Peyer's patch (tissue), 4 donors: ENCODE measurements at regions not wholly inside any gene's neighbourhood (a gene's known extent, or its start where the extent isn't known, plus 50 kb on each side); places are given as distances from the start of the nearest gene placed in this dataset.

Source experiments
- DNase-seq, 3 donors: peaks; one replicate each; pipeline ENCODE4 v3.0.0-alpha.2; 2017 to 2019
- H3K27ac ChIP-seq, 4 donors: fragments of 200-600 bp; sonication (generic); one replicate each; pipeline ENCODE4 v1.5.1; 2016 to 2019
- H3K27me3 ChIP-seq, 2 donors: fragments of 200-600 bp; sonication (generic); one replicate each; pipeline ENCODE4 v1.5.1; 2019
- H3K36me3 ChIP-seq, 3 donors: fragments of 200-600 bp; sonication (generic); one replicate each; pipeline ENCODE4 v1.5.1; 2016 to 2019
- H3K4me1 ChIP-seq, 4 donors: fragments of 200-600 bp; sonication (generic); one replicate each; pipeline ENCODE4 v1.5.1; 2016 to 2019
- H3K4me3 ChIP-seq, 4 donors: fragments of 200-600 bp; sonication (generic); 1 replicate in 3 of 4; 2 replicates in 1 of 4; pipeline ENCODE4 v1.5.1; 2016 to 2019; ENCODE audit warnings: mild to moderate bottlenecking in 1 of 4
- H3K9me3 ChIP-seq, 4 donors: fragments of 200-600 bp; sonication (generic); one replicate each; pipeline ENCODE4 v1.5.1; 2016 to 2019; ENCODE audit warnings: mild to moderate bottlenecking in 1 of 4
- CTCF ChIP-seq, 6 experiments: fragments of 450-650 bp in 4 of 6; fragments of 200-600 bp in 2 of 6; sonication (generic) in 1 of 6; IDR thresholded peaks; one replicate each; pipeline ENCODE4 v1.5.1; 2017 to 2019; ENCODE audit warnings: antibody characterized with exemption in 6 of 6, mild to moderate bottlenecking in 3 of 6, moderate library complexity in 1 of 6
- POLR2A ChIP-seq, 2 donors: fragments of 450-650 bp; IDR thresholded peaks; one replicate each; pipeline ENCODE4 v1.5.1; 2017; ENCODE audit warnings: antibody characterized with exemption in 2 of 2, mild to moderate bottlenecking in 2 of 2, moderate library complexity in 2 of 2

DNA sequence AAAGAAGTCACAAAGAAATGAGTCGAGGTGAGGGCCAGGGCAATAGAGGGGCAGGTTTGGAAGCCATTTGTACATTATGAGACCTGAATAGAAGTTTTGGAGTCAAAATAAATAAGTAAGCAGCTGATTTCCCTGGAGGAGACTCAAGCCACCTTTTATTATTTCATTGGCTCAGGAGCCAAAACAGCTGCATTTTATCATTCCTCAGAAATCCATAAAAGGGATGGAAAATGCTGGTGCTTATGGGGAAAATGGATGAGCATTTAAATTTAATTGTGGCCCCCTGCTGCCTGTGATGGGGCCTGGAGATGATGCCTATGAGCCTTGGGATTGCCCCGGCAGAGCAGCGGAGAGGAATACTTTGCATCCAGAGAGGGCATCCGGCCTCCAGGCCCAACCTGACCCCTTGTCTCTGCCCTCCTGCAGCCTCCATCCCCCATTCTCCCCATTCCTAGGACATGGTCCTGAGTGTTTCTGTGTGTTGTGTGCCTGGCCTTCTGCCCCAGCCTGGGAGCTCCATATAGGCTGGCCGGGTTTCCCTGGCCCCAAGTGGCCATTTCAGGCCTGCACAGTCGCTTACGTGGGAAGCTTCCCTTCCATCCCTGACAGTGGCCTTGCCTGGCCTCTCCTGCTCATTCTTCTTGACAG, 296.8 kb upstream of the ZMIZ1 start:
- Histone ChIP-seq H3K4me3 (no peak overlapping the region), H3K36me3 (no peaks in the 10 kb centered on the region), H3K27me3 (no peaks in the 10 kb centered on the region), H3K9me3 (no peaks in the 10 kb centered on the region), H3K27ac (peak overlapping the region in 1 of 4 donors; percentile 25), H3K4me1 (peaks cover 0 to 12% (median 0%) of the 10 kb centered on the region in 4 donors)
- no peak for DNase-seq
- no peak for TF ChIP-seq POLR2A (IDR thresholded peaks at IDR 0.05)
- TF ChIP-seq CTCF (IDR thresholded peaks at IDR 0.05): no peak

GRCh38 chr10:78772486-78772885, 296.3 kb upstream of the ZMIZ1 start:
- no peaks in the 10 kb centered on the region for H3K9me3 ChIP-seq
- no peaks in the 10 kb centered on the region for H3K27me3 ChIP-seq
- H3K36me3 ChIP-seq: no peaks in the 10 kb centered on the region
- DNase-seq: no peak
- TF ChIP-seq CTCF (IDR thresholded peaks at IDR 0.05) (no peak), POLR2A (IDR thresholded peaks at IDR 0.05) (no peak)
- peak overlapping the region in 1 of 4 donors; percentile 25 for H3K27ac ChIP-seq
- H3K4me1 ChIP-seq: peaks cover 0 to 17% (median 0%) of the 10 kb centered on the region in 4 donors
- no peak overlapping the region for H3K4me3 ChIP-seq

DNA sequence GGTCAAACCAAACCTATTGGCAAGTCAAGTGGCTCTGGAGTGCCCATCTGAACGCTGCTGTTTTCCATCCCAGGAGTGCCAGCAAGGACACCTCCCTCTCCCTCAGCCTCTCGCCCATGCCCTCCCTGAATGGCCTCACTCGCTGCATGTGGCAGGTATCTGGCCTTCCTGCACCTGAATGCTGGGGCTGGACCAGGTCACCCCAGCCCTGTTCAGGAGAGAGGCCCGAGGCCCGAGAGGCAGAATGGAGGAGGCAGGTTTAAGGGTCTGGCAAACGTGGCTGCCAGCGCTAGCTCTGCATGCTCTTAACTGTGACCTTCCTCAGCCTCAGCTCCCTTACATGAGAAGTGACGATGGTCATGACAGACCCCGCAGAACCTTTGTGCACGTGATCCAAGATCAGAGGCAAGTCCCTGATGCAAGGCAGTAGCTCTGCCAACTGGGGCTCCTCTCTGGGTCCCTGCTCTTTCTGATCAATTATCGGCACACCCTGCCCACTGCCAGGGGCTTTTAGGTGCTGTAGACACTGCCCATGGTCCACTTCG, 295.7 kb upstream of the ZMIZ1 start:
- Histone ChIP-seq H3K4me3 (no peak overlapping the region), H3K9me3 (no peaks in the 10 kb centered on the region), H3K27ac (no peak overlapping the region), H3K4me1 (peaks cover 0 to 22% (median 0%) of the 10 kb centered on the region in 4 donors), H3K36me3 (no peaks in the 10 kb centered on the region), H3K27me3 (no peaks in the 10 kb centered on the region)
- no peak for TF ChIP-seq POLR2A (IDR thresholded peaks at IDR 0.05)
- TF ChIP-seq CTCF (IDR thresholded peaks at IDR 0.05): no peak
- DNase-seq: no peak

DNA sequence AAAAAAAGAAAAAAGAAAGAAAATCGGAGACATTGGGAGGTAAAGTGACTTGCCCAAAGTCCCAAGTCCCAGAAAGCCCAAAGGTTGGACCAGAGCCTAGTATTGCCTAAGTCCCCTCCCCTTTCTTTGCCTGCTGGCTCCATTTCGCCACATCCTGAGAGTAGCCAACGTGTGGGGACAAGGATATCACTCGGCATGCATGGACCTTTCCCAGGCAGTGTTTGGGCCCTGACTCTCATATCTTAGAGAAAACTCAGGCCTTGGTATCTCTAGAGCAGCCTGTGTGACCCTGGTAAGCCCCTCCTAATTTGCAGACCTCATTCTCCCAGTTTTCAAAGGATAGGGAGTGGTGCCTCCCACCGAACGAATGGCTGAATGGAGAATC, 294.2 kb upstream of the ZMIZ1 start:
- Histone ChIP-seq H3K27me3 (no peaks in the 10 kb centered on the region), H3K4me1 (peaks cover 0 to 22% (median 0%) of the 10 kb centered on the region in 4 donors), H3K4me3 (no peak overlapping the region), H3K9me3 (no peaks in the 10 kb centered on the region), H3K36me3 (no peaks in the 10 kb centered on the region), H3K27ac (peak overlapping the region in 3 of 4 donors; percentile 13 to 60 (median 54))
- peak in 1 of 3 donors; percentile 24 for DNase-seq
- TF ChIP-seq POLR2A (IDR thresholded peaks at IDR 0.05): no peak
- TF ChIP-seq CTCF (IDR thresholded peaks at IDR 0.05): no peak

- no peak overlapping the region for H3K4me3 ChIP-seq
- no peak for TF ChIP-seq POLR2A (IDR thresholded peaks at IDR 0.05)
- TF ChIP-seq CTCF (IDR thresholded peaks at IDR 0.05): no peak
- no peaks in the 10 kb centered on the region for H3K36me3 ChIP-seq
- peaks cover 0 to 22% (median 0%) of the 10 kb centered on the region in 4 donors for H3K4me1 ChIP-seq
- H3K27me3 ChIP-seq: no peaks in the 10 kb centered on the region
- no peaks in the 10 kb centered on the region for H3K9me3 ChIP-seq
- H3K27ac ChIP-seq: peak overlapping the region in 3 of 4 donors; percentile 13 to 60 (median 54)
- DNase-seq: peak in 1 of 3 donors; percentile 44
Observed at GRCh38 chr10:78774999-78775711, 293.6 kb upstream of the ZMIZ1 start.
